Mesothelial cell of epicardium (in vitro differentiated cells): ENCODE measurements at regions not wholly inside any gene's neighbourhood (a gene's known extent, or its start where the extent isn't known, plus 50 kb on each side); places are given as distances from the start of the nearest gene placed in this dataset.

Experiments used
- DNase-seq, 2 experiments: peaks; one replicate each; pipeline ENCODE4 v3.0.0; 2021; ENCODE audit warnings: low spot score in 2 of 2; ENCODE audit not compliant: unreplicated experiment in 2 of 2
- H3K27ac Mint-ChIP-seq: 2 replicates; pipeline ENCODE4 v1.8.0; 2021; ENCODE audit warnings: mixed read lengths
- H3K27me3 Mint-ChIP-seq: 2 replicates; pipeline ENCODE4 v1.8.0; 2021; ENCODE audit warnings: low read depth, mixed read lengths
- H3K36me3 Mint-ChIP-seq: 2 replicates; pipeline ENCODE4 v1.8.0; 2021; ENCODE audit warnings: mixed read lengths
- H3K4me1 Mint-ChIP-seq: 2 replicates; pipeline ENCODE4 v1.8.0; 2021; ENCODE audit warnings: mixed read lengths
- H3K4me3 Mint-ChIP-seq: 2 replicates; pipeline ENCODE4 v1.8.0; 2021; ENCODE audit warnings: mild to moderate bottlenecking, moderate library complexity, mixed read lengths
- H3K9me3 Mint-ChIP-seq: 2 replicates; pipeline ENCODE4 v1.8.0; 2021; ENCODE audit warnings: mixed read lengths
- TF ChIP-seq, protein P1 (sequence below): fragments of 200-600 bp; sonication (generic); IDR thresholded peaks from one replicate; pipeline ENCODE4 v1.5.0; 2021; ENCODE audit warnings: antibody characterized with exemption; ENCODE audit not compliant: unreplicated experiment

DNA sequence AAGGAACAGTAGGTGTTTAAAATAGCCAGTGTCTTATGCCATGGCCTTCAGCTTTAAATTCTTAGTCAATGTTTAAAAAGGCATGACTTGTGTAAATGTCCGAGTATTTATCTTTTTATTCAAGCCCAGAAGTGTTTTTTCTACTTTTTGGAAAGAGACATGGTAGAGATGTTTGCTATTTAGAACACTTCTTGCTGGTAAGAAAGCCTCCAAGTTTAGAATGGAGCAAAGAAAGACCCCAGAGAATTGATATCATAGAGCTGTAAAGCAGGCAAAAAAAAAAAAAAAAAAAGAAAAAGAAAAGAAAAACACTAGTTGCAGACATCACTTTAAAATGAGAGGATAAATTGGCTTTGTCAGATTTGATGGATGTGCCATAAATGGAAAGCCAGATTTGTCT, 375.1 kb downstream of the TMEM167A start:
- Mint-ChIP-seq H3K36me3 (no peaks in the 10 kb centered on the region), H3K27ac (no peak overlapping the region), H3K4me1 (peaks cover 2% of the 10 kb centered on the region), H3K27me3 (no peaks in the 10 kb centered on the region), H3K4me3 (no peak overlapping the region), H3K9me3 (peaks cover 6% of the 10 kb centered on the region)
- TF ChIP-seq, protein P1, sequence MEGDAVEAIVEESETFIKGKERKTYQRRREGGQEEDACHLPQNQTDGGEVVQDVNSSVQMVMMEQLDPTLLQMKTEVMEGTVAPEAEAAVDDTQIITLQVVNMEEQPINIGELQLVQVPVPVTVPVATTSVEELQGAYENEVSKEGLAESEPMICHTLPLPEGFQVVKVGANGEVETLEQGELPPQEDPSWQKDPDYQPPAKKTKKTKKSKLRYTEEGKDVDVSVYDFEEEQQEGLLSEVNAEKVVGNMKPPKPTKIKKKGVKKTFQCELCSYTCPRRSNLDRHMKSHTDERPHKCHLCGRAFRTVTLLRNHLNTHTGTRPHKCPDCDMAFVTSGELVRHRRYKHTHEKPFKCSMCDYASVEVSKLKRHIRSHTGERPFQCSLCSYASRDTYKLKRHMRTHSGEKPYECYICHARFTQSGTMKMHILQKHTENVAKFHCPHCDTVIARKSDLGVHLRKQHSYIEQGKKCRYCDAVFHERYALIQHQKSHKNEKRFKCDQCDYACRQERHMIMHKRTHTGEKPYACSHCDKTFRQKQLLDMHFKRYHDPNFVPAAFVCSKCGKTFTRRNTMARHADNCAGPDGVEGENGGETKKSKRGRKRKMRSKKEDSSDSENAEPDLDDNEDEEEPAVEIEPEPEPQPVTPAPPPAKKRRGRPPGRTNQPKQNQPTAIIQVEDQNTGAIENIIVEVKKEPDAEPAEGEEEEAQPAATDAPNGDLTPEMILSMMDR = no peak
- DNase-seq = no peak

DNA sequence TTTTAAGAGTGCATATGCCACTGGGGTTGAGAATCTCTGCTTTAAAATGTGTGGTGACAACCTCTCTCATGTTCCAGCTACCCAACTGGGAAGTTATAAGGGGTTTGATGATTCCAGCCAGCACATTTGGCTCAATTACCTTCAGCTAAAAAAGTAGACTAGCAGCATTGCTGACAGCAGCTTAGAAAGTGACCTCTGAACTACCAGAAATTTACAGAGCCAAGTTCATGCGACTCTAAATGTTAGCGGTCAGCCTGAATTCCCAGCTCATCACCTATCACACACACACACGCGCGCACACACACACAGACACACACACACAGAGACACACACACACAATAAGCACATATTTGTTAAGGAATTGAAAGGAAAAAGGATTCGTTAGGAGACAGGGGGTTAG, 377.5 kb downstream of the TMEM167A start:
- H3K27me3 Mint-ChIP-seq = no peaks in the 10 kb centered on the region
- peaks cover 2% of the 10 kb centered on the region for H3K4me1 Mint-ChIP-seq
- TF ChIP-seq, protein P1 = no peak
- no peaks in the 10 kb centered on the region for H3K9me3 Mint-ChIP-seq
- no peak overlapping the region for H3K27ac Mint-ChIP-seq
- DNase-seq = no peak
- H3K36me3 Mint-ChIP-seq = no peaks in the 10 kb centered on the region
- H3K4me3 Mint-ChIP-seq = no peak overlapping the region

DNA sequence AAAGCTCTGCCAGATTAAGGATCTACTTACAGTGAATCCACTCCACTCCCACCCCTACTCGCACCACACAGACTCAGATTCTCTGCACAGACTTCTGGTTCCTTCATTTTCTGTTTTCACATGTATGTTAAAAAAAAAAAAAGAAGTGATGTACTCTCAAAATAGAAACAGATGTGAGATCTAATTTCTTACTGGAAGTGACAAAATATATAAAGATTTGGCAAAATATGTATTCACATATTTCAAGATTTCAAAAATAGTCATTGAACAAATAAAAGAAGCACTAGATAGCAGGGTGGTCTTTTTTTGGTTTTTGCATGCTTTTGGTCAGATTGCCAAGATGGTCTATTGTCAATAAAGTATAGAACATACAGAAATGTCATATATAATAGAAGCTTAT, 379.2 kb downstream of the TMEM167A start:
- Mint-ChIP-seq H3K9me3 (no peaks in the 10 kb centered on the region), H3K27ac (no peak overlapping the region), H3K36me3 (no peaks in the 10 kb centered on the region), H3K4me1 (peaks cover 2% of the 10 kb centered on the region), H3K4me3 (no peak overlapping the region), H3K27me3 (no peaks in the 10 kb centered on the region)
- TF ChIP-seq, protein P1 = no peak
- DNase-seq = no peak

DNA sequence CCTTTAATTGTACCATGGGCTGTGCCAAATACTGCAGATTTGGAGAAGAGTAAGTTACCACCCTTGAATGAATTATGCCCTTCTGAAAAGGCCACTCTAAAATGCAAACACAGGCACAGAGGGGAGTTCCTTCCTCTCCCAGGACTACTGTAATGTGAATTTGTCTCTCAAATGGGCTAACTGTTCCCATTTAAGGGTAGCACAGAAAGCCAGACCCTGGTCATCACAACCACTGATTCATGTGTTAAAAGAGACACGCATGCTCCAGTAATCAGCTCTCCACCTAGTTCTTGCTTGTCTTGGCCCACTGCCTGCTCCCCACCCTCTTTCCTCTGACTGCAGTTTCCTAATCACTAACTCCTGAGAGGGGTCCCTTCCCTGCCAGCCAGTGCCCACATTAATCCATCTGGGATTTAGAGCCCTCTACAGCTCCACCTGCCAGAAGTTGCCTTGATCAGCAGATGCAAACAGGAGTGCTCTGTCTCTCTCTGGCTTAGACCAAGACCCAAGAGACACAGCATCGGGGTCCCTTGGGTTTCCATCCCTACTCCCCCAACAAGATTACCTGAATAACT, 382.4 kb downstream of the TMEM167A start:
- Mint-ChIP-seq H3K27me3 (no peaks in the 10 kb centered on the region), H3K4me3 (no peak overlapping the region), H3K36me3 (no peaks in the 10 kb centered on the region), H3K9me3 (no peaks in the 10 kb centered on the region), H3K27ac (no peak overlapping the region), H3K4me1 (no peaks in the 10 kb centered on the region)
- DNase-seq = no peak
- TF ChIP-seq, protein P1 = no peak

DNA sequence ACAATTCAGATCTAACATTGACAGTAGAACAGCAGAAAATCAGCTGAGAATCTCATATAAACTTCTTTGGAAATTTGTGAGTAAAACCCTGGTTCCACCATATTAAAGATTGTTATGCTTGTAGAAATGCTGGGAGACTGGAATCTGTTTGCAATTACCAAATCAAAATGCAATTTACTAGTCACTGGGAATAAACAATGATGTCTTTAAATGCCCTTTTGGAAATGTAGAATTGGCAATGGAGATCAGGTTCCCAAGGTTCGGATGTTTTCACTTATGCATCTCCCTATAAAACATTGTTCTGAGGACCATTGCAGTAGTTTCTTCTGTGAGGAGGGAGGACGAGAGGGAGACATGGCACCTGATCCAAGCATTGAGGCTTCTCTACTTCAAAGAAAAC, 384.4 kb downstream of the TMEM167A start:
- Mint-ChIP-seq H3K27me3 (no peaks in the 10 kb centered on the region), H3K4me1 (no peaks in the 10 kb centered on the region), H3K36me3 (no peaks in the 10 kb centered on the region), H3K4me3 (no peak overlapping the region), H3K9me3 (no peaks in the 10 kb centered on the region), H3K27ac (no peak overlapping the region)
- TF ChIP-seq, protein P1 = no peak
- no peak for DNase-seq

DNA sequence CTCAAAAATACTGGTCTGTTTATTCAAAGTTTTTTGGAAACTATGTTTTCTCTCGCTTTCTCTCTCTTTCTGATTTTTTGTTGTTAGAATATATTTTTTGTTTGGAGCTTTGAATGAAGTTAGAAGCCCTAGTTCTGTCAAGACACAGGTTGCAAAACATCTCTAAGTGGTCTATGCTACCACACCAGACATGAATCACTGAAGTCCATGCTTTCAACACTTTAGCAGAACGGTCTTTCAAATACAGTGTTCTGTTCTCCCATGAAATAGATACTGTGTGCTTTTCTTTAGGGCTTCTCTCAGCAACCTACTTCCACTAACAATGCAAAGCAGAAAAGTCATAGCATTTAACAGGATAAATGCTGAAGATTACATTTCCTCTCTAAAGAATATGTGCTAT, 392.5 kb downstream of the TMEM167A start:
- Mint-ChIP-seq H3K4me3 (no peak overlapping the region), H3K4me1 (peaks cover 4% of the 10 kb centered on the region), H3K36me3 (no peaks in the 10 kb centered on the region), H3K27ac (no peak overlapping the region), H3K27me3 (no peaks in the 10 kb centered on the region), H3K9me3 (peaks cover 8% of the 10 kb centered on the region)
- TF ChIP-seq, protein P1 = no peak
- DNase-seq = no peak
